Activated CD4-positive, alpha-beta T cell treated with anti-CD3 and anti-CD28 coated beads, Interleukin-2, Interleukin-6, amounts not matched to agents 100 ng/mL and 50 ng/mL, durations not matched to agents 16 hours and 8 hours (primary cell): ENCODE measurements at regions not wholly inside any gene's neighbourhood (a gene's known extent, or its start where the extent isn't known, plus 50 kb on each side); places are given as distances from the start of the nearest gene placed in this dataset.

Experiments
- DNase-seq: peaks from one replicate; pipeline ENCODE4 v3.0.0-alpha.2; 2020

GRCh38 chr16:64004116-64004515, 1117.7 kb downstream of the CDH11 start:
- no peak for DNase-seq

DNA sequence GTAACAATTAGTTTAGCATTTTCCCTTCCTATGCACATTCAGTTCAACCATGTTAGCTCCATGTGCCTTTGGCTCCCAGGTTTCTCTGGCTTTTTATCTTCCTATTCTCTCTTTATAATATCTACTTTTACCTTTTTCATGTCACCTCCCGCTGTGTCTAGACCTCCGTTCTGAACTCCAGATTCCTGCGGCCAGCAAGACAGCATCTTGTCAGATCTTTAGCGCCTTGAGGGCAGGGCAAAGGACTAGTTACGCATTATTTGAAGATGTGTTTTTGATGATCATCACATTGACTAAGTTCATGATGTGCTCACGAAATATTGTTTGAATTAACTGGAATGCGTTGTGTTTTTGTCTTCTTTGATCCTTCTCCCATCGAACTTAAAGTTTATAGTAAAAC, 1126.8 kb downstream of the CDH11 start:
- DNase-seq = no peak

DNA sequence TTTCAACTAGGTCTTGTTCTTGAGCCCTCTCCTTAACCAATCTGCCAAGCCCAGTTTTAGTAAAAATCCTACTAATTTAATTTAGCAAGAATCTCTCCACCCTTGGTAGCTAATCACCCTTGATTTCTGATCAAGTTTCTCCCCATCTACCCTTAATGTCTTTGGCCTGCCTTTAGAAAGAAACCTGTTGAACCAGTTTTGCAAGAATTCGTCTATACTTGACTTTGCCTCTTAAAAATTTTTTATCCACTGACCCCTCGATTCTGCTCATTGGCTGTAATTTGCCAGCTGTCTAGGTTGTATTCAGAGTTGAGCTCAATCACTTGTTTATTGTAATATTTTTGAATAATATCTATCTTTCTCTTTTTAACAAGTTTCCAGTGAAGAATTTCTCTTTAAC, 1138.5 kb downstream of the CDH11 start:
- no peak for DNase-seq

DNA sequence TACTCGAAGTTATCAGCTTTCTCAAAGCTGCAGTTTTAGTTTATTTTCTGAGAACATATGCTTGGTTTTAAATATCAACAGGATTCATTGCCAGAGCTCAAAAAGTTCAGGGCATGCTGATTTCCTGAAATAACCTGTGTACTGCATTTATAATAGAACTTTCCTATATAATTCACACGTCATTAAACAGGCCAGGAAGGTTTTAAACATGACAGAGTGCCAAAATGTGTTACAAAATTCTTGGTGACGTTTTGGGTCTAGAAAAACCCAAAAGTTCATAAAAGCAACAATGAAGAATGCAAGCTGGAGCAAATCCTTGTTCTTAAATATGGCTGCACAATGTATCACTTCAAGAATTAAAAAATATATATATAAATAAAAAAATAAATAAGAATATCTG, 1139.1 kb downstream of the CDH11 start:
- no peak for DNase-seq

DNA sequence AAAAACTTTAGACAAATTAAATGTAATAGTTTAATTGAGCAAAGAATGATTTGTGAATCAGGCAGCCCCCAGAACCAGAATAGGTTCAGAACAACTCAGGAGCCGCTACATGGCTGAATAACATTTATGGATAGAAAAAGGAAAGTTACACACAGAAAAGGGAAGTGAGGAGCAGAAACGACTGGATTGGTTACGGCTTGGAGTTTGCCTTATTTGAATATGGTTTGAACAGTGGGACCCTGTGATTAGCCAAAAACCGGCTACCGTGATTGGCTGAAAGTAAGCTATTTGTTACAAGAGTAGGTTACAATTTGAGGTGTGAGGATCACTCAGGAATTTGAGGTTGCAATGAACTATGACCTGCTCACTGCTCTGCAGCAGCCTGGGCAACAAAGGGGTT, 1139.8 kb downstream of the CDH11 start:
- no peak for DNase-seq

- DNase-seq = no peak
These were observed 1140.2 kb downstream of the CDH11 start for GRCh38 chr16:63981639-63982038.

DNA sequence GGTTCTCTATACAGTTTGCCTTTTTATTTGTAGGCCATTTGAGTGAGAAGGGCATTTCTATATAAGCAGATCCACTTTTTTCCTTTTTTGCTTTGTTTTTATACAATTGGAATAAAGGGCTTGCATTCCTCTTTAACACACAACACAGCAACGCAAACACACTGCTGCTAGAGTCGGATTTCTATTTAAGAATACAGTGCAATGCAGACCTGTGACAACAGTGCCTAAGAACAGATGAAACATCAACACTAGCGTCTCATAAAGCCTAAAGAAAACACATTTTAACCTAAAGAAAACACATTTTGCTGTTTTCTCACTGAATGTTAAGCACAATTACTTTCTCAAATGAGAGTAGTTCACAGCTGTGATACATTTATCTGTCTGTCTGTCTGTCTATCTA, 1141.1 kb downstream of the CDH11 start:
- no peak for DNase-seq

DNA sequence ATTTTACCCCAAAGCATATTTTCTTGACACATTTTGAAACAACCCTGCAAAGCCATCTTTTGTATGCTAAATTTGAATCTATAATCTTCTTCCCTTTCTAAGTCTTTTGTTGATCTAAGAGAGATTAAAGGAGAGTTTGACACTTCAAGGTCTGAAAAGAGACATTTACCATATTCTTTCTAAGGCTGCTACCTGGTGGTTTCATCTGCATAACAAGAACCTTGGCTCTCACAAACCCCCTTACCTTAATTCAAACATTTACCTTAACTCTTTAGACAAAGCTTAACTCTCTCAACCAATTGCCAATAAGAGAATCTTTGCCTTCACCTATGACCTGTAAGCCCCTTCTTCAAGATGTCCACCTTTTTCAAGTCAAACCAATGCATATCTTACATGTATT, 1143.6 kb downstream of the CDH11 start:
- DNase-seq = no peak

- DNase-seq = no peak
These were observed 1145.5 kb downstream of the CDH11 start for GRCh38 chr16:63976345-63976744.

GRCh38 chr16:63975669-63976068, 1146.2 kb downstream of the CDH11 start:
- DNase-seq = no peak

- no peak for DNase-seq
These were observed 1153.9 kb downstream of the CDH11 start for GRCh38 chr16:63967966-63968365.

- DNase-seq = no peak
These were observed 1161.5 kb downstream of the CDH11 start for GRCh38 chr16:63960321-63960720.

- no peak for DNase-seq
These were observed 1174.8 kb downstream of the CDH11 start for GRCh38 chr16:63947022-63947421.

GRCh38 chr16:63945806-63946205, 1176.1 kb downstream of the CDH11 start:
- no peak for DNase-seq

DNA sequence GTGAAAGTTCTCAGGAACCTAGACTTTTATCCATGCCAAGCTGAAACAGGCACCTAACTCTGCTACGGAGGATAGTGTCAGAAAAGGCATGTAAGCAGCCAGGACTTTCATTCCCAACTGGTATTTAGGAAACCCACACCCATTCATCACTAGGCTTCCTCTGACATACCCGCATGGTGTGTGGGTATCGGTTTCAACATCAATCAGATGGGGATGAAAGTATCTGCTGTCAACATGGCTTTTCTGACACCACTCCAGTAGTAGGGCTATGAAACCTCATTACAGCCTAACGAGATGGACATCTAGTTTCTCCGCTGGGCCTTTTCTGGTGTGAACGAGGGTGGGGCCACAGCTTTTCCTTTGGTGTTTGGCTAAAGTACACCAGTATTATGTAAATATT, 1178.3 kb downstream of the CDH11 start:
- no peak for DNase-seq

DNA sequence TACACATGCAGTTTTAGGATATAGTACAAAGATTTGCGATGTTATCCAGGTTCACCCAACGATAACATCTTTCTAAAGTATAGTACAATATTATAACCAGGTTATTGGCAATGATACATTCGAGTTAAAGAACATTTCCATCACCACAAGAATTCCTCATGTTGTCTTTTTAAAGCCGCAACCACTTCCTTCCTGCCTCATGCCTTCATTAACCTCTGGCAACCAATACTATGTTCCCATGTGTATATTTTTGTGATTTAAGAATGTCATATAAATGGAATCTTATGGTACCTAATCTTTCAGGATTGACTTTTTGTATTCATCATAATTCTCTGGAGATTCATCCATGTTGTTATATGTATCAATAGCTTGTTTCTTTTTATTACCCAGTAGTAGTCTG, 1183.2 kb downstream of the CDH11 start:
- no peak for DNase-seq

GRCh38 chr16:63933841-63934240, 1188.0 kb downstream of the CDH11 start:
- no peak for DNase-seq

- no peak for DNase-seq
These were observed 1193.4 kb downstream of the CDH11 start for GRCh38 chr16:63928421-63928820.

- no peak for DNase-seq
These were observed 1196.6 kb downstream of the CDH11 start for GRCh38 chr16:63925221-63925620.

- no peak for DNase-seq
These were observed 1199.3 kb downstream of the CDH11 start for GRCh38 chr16:63922560-63922959.

GRCh38 chr16:63921737-63922295, 1200.0 kb downstream of the CDH11 start:
- no peak for DNase-seq

GRCh38 chr16:63913290-63913689, 1208.6 kb downstream of the CDH11 start:
- DNase-seq = no peak

GRCh38 chr16:63907251-63907650, 1214.6 kb downstream of the CDH11 start:
- DNase-seq = no peak

DNA sequence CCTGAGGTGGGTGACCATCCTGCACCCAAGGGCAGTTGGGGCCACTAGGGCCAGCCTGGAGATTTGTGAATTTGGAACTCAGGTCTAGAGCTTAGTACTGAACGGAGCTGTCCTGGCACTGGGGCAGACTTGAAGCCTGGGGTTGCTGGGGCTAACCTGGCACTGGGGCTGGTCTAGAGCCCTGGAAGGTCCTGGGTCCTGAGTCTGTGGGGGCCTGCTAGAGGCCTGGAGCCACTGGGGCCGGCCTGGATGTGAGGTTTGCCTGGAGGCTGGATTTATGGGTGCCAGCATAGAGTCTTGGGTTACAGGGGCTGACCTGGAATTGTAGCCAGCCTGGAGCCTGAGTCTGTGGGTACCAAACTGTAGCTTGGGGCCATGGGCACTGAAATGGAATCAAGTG, 1216.9 kb downstream of the CDH11 start:
- DNase-seq = no peak

- DNase-seq = no peak
These were observed 1217.7 kb downstream of the CDH11 start for GRCh38 chr16:63904182-63904581.
